ENCODE measurements at regions not wholly inside any gene's neighbourhood (a gene's known extent, or its start where the extent isn't known, plus 50 kb on each side); places are given as distances from the start of the nearest gene placed in this dataset.

- TF ChIP-seq, protein P1, sequence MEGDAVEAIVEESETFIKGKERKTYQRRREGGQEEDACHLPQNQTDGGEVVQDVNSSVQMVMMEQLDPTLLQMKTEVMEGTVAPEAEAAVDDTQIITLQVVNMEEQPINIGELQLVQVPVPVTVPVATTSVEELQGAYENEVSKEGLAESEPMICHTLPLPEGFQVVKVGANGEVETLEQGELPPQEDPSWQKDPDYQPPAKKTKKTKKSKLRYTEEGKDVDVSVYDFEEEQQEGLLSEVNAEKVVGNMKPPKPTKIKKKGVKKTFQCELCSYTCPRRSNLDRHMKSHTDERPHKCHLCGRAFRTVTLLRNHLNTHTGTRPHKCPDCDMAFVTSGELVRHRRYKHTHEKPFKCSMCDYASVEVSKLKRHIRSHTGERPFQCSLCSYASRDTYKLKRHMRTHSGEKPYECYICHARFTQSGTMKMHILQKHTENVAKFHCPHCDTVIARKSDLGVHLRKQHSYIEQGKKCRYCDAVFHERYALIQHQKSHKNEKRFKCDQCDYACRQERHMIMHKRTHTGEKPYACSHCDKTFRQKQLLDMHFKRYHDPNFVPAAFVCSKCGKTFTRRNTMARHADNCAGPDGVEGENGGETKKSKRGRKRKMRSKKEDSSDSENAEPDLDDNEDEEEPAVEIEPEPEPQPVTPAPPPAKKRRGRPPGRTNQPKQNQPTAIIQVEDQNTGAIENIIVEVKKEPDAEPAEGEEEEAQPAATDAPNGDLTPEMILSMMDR (IDR thresholded peaks at IDR 0.05) = peak in 1 of 5 experiments; percentile 20
- TF ChIP-seq POLR2A (IDR thresholded peaks at IDR 0.05) (no peak), POLR2AphosphoS5 (IDR thresholded peaks at IDR 0.05) (no peak), EP300 (IDR thresholded peaks at IDR 0.05; ENCODE audit: low read depth) (no peak)
Observed at GRCh38 chr20:25863536-25864325, 167.1 kb upstream of the ZNF337 start.

All from transverse colon (tissue), 4 donors.